ENCODE measurements at regions not wholly inside any gene's neighbourhood (a gene's known extent, or its start where the extent isn't known, plus 50 kb on each side); places are given as distances from the start of the nearest gene placed in this dataset.
"Not testable (repeated sequence)": the region's sequence is repeated elsewhere in the genome, so short reads cannot be mapped to it uniquely, and the experiment has no call there.

GRCh38 chr7:70886547-70886946 lies 245.4 kb upstream of the GALNT17 start:
- in situ Hi-C loops (cut with MboI; ENCODE audit: low pct_unique_long_range_greater_than_20kb, low sequenced_read_pairs, unreplicated experiment) = no loop called here
- TF ChIP-seq, protein P1, sequence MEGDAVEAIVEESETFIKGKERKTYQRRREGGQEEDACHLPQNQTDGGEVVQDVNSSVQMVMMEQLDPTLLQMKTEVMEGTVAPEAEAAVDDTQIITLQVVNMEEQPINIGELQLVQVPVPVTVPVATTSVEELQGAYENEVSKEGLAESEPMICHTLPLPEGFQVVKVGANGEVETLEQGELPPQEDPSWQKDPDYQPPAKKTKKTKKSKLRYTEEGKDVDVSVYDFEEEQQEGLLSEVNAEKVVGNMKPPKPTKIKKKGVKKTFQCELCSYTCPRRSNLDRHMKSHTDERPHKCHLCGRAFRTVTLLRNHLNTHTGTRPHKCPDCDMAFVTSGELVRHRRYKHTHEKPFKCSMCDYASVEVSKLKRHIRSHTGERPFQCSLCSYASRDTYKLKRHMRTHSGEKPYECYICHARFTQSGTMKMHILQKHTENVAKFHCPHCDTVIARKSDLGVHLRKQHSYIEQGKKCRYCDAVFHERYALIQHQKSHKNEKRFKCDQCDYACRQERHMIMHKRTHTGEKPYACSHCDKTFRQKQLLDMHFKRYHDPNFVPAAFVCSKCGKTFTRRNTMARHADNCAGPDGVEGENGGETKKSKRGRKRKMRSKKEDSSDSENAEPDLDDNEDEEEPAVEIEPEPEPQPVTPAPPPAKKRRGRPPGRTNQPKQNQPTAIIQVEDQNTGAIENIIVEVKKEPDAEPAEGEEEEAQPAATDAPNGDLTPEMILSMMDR (IDR thresholded peaks at IDR 0.05; ENCODE audit: extremely low read depth, insufficient read depth, missing control alignments) = no peak
- no peak for DNase-seq (ENCODE audit: low spot score)

DNA sequence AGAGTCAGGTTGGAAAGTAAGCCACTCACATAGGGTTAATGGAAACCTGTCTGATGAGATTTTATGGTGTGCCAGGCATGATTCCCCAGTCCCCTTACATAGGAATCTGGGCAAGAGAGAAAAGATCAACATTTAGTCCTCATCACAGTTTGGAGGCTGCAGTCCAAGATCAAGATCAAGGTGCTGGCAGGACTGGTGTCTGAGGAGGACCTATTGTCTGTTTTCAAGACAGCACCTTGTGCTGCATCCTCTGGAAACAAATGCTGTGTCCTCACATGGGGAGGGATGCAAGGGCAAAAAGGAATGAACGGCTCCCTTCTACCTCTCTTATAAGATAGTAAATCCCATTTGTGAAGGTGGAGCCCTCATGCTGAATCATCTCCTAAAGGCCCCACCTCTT lies 244.8 kb upstream of the GALNT17 start:
- in situ Hi-C loops (cut with MboI; ENCODE audit: low pct_unique_long_range_greater_than_20kb, low sequenced_read_pairs, unreplicated experiment) = no loop called here
- TF ChIP-seq, protein P1 (IDR thresholded peaks at IDR 0.05; ENCODE audit: extremely low read depth, insufficient read depth, missing control alignments) = no peak
- no peak for DNase-seq (ENCODE audit: low spot score)

- in situ Hi-C loops (cut with MboI; ENCODE audit: low pct_unique_long_range_greater_than_20kb, low sequenced_read_pairs, unreplicated experiment) = no loop called here
- TF ChIP-seq, protein P1 (IDR thresholded peaks at IDR 0.05; ENCODE audit: extremely low read depth, insufficient read depth, missing control alignments) = no peak
- DNase-seq (ENCODE audit: low spot score) = no peak
These were observed 241.6 kb upstream of the GALNT17 start for GRCh38 chr7:70890147-70890969.

DNA sequence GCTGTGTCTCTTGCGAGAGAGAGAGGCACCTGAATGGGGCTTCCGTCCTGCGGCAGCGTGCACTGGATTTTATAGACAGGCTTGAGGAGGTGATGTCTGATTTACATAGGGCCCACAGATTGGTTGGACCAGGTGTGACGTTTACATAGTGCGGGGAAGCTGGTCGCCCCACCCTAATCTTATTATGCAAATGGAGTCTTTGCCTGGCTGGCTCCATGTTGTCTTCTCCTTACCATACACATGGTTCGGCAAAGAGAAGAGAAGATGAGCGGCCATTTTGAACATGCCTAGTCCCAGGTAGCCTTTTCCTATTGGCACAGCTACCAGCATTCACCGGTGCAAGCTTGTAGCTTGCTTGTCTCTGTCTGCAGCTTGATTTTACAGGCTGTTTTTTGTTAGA lies 238.5 kb upstream of the GALNT17 start:
- in situ Hi-C loops (cut with MboI; ENCODE audit: low pct_unique_long_range_greater_than_20kb, low sequenced_read_pairs, unreplicated experiment) = no loop called here
- no peak for DNase-seq (ENCODE audit: low spot score)
- TF ChIP-seq, protein P1 (IDR thresholded peaks at IDR 0.05; ENCODE audit: extremely low read depth, insufficient read depth, missing control alignments) = no peak

- TF ChIP-seq, protein P1 (IDR thresholded peaks at IDR 0.05; ENCODE audit: extremely low read depth, insufficient read depth, missing control alignments) = no peak
- no peak for DNase-seq (ENCODE audit: low spot score)
- in situ Hi-C loops (cut with MboI; ENCODE audit: low pct_unique_long_range_greater_than_20kb, low sequenced_read_pairs, unreplicated experiment) = no loop called here
These were observed 237.8 kb upstream of the GALNT17 start for GRCh38 chr7:70893971-70894715.

DNA sequence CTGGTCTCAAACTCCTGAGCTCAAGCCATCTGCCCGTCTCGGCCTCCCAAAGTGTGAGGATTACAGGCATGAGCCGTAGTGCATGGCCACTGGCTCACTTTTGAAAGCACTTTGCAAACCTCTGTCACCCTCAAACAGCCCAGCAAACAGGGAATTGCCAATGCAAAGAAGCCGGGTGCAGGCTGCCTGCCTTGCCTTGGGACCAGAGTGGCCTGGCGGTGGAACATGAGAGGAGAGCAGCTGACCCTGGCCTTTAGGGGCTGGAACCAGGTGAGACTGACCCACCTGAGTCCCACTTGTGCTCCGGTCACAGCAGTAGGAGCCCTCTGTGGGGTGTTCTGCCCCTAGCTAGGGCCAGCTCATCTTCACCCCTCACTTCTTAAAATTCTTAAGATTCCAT lies 237.1 kb upstream of the GALNT17 start:
- in situ Hi-C loops (cut with MboI; ENCODE audit: low pct_unique_long_range_greater_than_20kb, low sequenced_read_pairs, unreplicated experiment) = no loop called here
- DNase-seq (ENCODE audit: low spot score) = no peak
- TF ChIP-seq, protein P1 (IDR thresholded peaks at IDR 0.05; ENCODE audit: extremely low read depth, insufficient read depth, missing control alignments) = no peak

DNA sequence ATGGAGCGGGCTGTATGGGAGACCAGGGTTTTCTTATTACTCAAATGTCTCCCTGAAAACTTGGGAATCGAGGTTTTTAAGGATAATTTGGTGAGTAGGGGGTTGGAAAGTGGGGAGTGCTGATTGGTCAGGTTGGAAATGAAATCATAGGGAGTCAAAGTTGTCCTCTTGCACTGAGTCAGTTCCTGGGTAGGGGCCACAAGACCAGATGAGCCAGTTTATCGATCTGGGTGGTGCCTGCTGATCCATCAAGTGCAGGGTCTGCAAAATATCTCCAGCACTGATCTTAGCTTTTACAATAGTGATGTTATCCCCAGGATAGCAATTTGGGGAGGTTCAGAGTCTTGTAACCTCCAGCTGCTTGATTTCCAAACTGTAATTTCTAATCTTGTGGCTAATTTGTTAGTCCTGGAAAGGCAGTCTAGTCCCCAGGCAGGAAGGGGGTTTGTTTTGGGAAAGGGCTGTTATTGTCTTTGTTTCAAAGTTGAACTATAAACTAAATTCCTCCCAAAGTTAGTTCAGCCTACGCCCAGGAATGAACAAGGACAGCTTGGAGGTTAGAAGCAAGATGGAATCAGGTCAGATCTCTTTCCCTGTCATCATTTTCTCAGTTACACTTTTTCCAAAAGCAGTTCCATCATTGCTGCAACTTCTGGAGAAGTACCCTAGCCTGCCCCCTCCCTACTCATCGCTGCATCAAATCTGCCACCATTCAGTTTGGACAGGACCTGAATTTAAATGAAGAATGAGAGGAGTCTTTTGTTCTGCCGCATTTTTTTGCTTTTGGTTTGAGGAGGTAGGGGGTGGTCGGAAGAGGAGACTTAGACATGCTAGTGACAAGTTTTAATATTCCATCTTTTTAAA lies 236.4 kb upstream of the GALNT17 start:
- in situ Hi-C loops (cut with MboI; ENCODE audit: low pct_unique_long_range_greater_than_20kb, low sequenced_read_pairs, unreplicated experiment); DNase-seq (ENCODE audit: low spot score): not testable (repeated sequence)

All from GM13977 (cell line).